ENCODE measurements at regions not wholly inside any gene's neighbourhood (a gene's known extent, or its start where the extent isn't known, plus 50 kb on each side); places are given as distances from the start of the nearest gene placed in this dataset.

DNA sequence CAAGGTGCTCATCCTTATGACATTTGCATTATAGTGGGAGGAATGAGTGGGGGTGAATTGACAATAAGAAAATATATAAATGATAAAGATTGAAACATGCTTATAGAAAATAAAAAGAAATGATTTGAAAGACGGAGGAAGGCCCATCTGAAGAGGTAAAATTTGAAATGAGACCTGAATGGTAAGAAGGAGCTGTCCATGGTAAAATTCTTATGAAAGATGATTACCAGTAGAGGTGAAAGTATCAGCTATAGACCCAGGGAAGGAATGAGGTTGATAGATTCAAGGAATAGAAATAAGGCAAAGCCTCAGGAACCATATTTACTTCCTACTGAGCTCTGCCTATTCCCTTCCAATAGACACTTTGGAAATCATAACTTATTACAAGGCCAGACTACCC lies 149.7 kb downstream of the HTR1B start:
- TF ChIP-seq POLR2AphosphoS5 (IDR thresholded peaks at IDR 0.05; ENCODE audit: low read depth, low read length) = no peak
- TF ChIP-seq SIN3A (IDR thresholded peaks at IDR 0.05; ENCODE audit: borderline replicate concordance, insufficient read depth, low read length) = no peak
- TF ChIP-seq, protein P1, sequence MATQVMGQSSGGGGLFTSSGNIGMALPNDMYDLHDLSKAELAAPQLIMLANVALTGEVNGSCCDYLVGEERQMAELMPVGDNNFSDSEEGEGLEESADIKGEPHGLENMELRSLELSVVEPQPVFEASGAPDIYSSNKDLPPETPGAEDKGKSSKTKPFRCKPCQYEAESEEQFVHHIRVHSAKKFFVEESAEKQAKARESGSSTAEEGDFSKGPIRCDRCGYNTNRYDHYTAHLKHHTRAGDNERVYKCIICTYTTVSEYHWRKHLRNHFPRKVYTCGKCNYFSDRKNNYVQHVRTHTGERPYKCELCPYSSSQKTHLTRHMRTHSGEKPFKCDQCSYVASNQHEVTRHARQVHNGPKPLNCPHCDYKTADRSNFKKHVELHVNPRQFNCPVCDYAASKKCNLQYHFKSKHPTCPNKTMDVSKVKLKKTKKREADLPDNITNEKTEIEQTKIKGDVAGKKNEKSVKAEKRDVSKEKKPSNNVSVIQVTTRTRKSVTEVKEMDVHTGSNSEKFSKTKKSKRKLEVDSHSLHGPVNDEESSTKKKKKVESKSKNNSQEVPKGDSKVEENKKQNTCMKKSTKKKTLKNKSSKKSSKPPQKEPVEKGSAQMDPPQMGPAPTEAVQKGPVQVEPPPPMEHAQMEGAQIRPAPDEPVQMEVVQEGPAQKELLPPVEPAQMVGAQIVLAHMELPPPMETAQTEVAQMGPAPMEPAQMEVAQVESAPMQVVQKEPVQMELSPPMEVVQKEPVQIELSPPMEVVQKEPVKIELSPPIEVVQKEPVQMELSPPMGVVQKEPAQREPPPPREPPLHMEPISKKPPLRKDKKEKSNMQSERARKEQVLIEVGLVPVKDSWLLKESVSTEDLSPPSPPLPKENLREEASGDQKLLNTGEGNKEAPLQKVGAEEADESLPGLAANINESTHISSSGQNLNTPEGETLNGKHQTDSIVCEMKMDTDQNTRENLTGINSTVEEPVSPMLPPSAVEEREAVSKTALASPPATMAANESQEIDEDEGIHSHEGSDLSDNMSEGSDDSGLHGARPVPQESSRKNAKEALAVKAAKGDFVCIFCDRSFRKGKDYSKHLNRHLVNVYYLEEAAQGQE (IDR thresholded peaks at IDR 0.05; ENCODE audit: insufficient read depth in 1 of 2, low read depth in 2 of 2, low read length in 2 of 2) = peak; percentile 26 to 79; a peak in 2 of 4 replicates

Measured in PFSK-1 (cell line).